KMS-11 (cell line): ENCODE measurements at regions not wholly inside any gene's neighbourhood (a gene's known extent, or its start where the extent isn't known, plus 50 kb on each side); places are given as distances from the start of the nearest gene placed in this dataset.

Experiments
- H2AFZ ChIP-seq: fragments of 200-600 bp; sonication (generic); 2 replicates; pipeline ENCODE4 v1.6.1; 2016; ENCODE audit warnings: antibody characterized with exemption, mixed run types, low read depth
- H3K27ac ChIP-seq: fragments of 200-600 bp; sonication (generic); 2 replicates; pipeline ENCODE4 v1.6.1; 2016; ENCODE audit warnings: mild to moderate bottlenecking, mixed run types
- H3K27me3 ChIP-seq: fragments of 200-600 bp; sonication (generic); 2 replicates; pipeline ENCODE4 v1.6.1; 2017; ENCODE audit warnings: mild to moderate bottlenecking, low read depth, mixed run types, moderate library complexity; ENCODE audit not compliant: insufficient read depth
- H3K36me3 ChIP-seq: fragments of 200-600 bp; sonication (generic); 2 replicates; pipeline ENCODE4 v1.6.1; 2017; ENCODE audit warnings: mild to moderate bottlenecking, mixed run types; ENCODE audit not compliant: insufficient read depth
- H3K4me1 ChIP-seq: fragments of 200-600 bp; sonication (generic); 2 replicates; pipeline ENCODE4 v1.6.1; 2016; ENCODE audit warnings: mild to moderate bottlenecking, low read depth, mixed run types; ENCODE audit not compliant: poor library complexity, severe bottlenecking
- H3K4me2 ChIP-seq: fragments of 200-600 bp; sonication (generic); 2 replicates; pipeline ENCODE4 v1.7.0; 2016; ENCODE audit warnings: mild to moderate bottlenecking, mixed run types
- H3K4me3 ChIP-seq: fragments of 200-600 bp; sonication (generic); IDR thresholded peaks from 2 replicates; pipeline ENCODE4 v1.6.1; 2017; ENCODE audit warnings: low read depth, low read length, mixed read lengths; ENCODE audit not compliant: insufficient read depth
- H3K79me2 ChIP-seq: fragments of 200-600 bp; sonication (generic); 2 replicates; pipeline ENCODE4 v1.6.1; 2016; ENCODE audit warnings: low read depth, mixed run types; ENCODE audit not compliant: insufficient read depth
- H3K9ac ChIP-seq: fragments of 200-600 bp; sonication (generic); 2 replicates; pipeline ENCODE4 v1.6.1; 2016; ENCODE audit warnings: mild to moderate bottlenecking, mixed run types
- H4K20me1 ChIP-seq: fragments of 200-600 bp; sonication (generic); 2 replicates; pipeline ENCODE4 v1.6.1; 2016; ENCODE audit warnings: mild to moderate bottlenecking, mixed run types; ENCODE audit not compliant: insufficient read depth
- CTCF ChIP-seq: fragments of 200-600 bp; sonication (generic); conservative IDR thresholded peaks from 2 replicates; pipeline ENCODE4 v1.6.1; 2017; ENCODE audit warnings: low read depth, mild to moderate bottlenecking, antibody characterized with exemption, low read length, moderate library complexity, mixed read lengths

- TF ChIP-seq CTCF = no peak
- H3K79me2 ChIP-seq = no peaks in the 10 kb centered on the region
- no peaks in the 10 kb centered on the region for H3K4me1 ChIP-seq
- no peak overlapping the region for H3K4me3 ChIP-seq
- no peaks in the 10 kb centered on the region for H4K20me1 ChIP-seq
- H3K9ac ChIP-seq = no peak overlapping the region
- no peak overlapping the region for H3K4me2 ChIP-seq
- H3K27me3 ChIP-seq = no peaks in the 10 kb centered on the region
- no peak overlapping the region for H2AFZ ChIP-seq
- no peaks in the 10 kb centered on the region for H3K36me3 ChIP-seq
- H3K27ac ChIP-seq = no peak overlapping the region
Measured at GRCh38 chr16:59123479-59123878, 389.4 kb upstream of the GOT2 start.

- no peaks in the 10 kb centered on the region for H3K79me2 ChIP-seq
- TF ChIP-seq CTCF = no peak
- no peaks in the 10 kb centered on the region for H3K4me1 ChIP-seq
- no peak overlapping the region for H3K9ac ChIP-seq
- H3K4me3 ChIP-seq = no peak overlapping the region
- no peak overlapping the region for H2AFZ ChIP-seq
- H3K27ac ChIP-seq = no peak overlapping the region
- no peaks in the 10 kb centered on the region for H4K20me1 ChIP-seq
- H3K27me3 ChIP-seq = no peaks in the 10 kb centered on the region
- no peak overlapping the region for H3K4me2 ChIP-seq
- H3K36me3 ChIP-seq = no peaks in the 10 kb centered on the region
Measured at GRCh38 chr16:59122262-59122537, 388.1 kb upstream of the GOT2 start.

GRCh38 chr16:59121411-59122261 is 387.5 kb upstream of the GOT2 start:
- TF ChIP-seq CTCF = no peak
- Histone ChIP-seq H3K36me3 (no peaks in the 10 kb centered on the region), H2AFZ (no peak overlapping the region), H3K79me2 (no peaks in the 10 kb centered on the region), H3K27ac (no peak overlapping the region), H3K4me3 (no peak overlapping the region), H3K4me2 (no peak overlapping the region), H3K4me1 (no peaks in the 10 kb centered on the region), H4K20me1 (no peaks in the 10 kb centered on the region), H3K27me3 (no peaks in the 10 kb centered on the region), H3K9ac (no peak overlapping the region)

GRCh38 chr16:59116744-59117143 is 382.6 kb upstream of the GOT2 start:
- H3K4me2 ChIP-seq = no peak overlapping the region
- H3K27me3 ChIP-seq = no peaks in the 10 kb centered on the region
- H3K36me3 ChIP-seq = no peaks in the 10 kb centered on the region
- no peak overlapping the region for H2AFZ ChIP-seq
- no peak overlapping the region for H3K9ac ChIP-seq
- no peaks in the 10 kb centered on the region for H3K4me1 ChIP-seq
- no peak overlapping the region for H3K4me3 ChIP-seq
- no peak for TF ChIP-seq CTCF
- no peaks in the 10 kb centered on the region for H3K79me2 ChIP-seq
- no peak overlapping the region for H3K27ac ChIP-seq
- H4K20me1 ChIP-seq = no peaks in the 10 kb centered on the region
